ES-I3 (cell line): ENCODE measurements at regions not wholly inside any gene's neighbourhood (a gene's known extent, or its start where the extent isn't known, plus 50 kb on each side); places are given as distances from the start of the nearest gene placed in this dataset.
A peak's percentile ranks its signal among the peaks of the same experiment; 100 is the strongest.

ENCODE experiments used
- H3K36me3 ChIP-seq: 2 replicates; pipeline ENCODE4 v1.6.1; 2013; ENCODE audit warnings: mild to moderate bottlenecking, low read length, control low read depth, moderate library complexity; ENCODE audit not compliant: insufficient read depth
- H3K4me1 ChIP-seq: 2 replicates; pipeline ENCODE4 v1.6.1; 2013; ENCODE audit warnings: mild to moderate bottlenecking, control low read depth, low read length; ENCODE audit not compliant: insufficient read depth
- H3K9ac ChIP-seq: 2 replicates; pipeline ENCODE4 v1.6.1; 2013; ENCODE audit warnings: low read depth, mild to moderate bottlenecking, low read length, moderate library complexity
- H3K9me3 ChIP-seq: 2 replicates; pipeline ENCODE4 v1.6.1; 2013; ENCODE audit warnings: mild to moderate bottlenecking, low read length, moderate library complexity; ENCODE audit not compliant: control insufficient read depth, insufficient read depth

DNA sequence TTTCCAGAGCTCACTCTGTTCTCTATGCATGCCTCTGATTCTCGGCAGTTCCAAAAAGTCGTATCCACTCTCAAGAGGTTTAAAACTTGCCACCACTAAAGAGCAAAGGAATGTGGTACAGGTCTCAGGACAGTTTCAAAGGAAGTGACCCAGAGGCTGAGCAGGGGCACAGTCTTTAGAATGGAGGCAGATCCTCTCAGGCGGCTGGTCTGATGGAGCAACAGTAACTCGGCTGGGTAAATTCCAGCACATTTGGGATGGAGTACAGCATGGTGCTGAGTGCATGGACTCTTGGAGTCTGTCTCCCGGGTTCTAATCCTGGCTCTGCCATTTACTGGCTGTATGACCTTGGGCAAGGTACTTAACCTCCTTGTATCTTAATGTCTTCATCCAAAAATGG is 88.1 kb upstream of the BACH2 start:
- Histone ChIP-seq H3K9me3 (no peaks in the 10 kb centered on the region), H3K9ac (no peak overlapping the region), H3K4me1 (peaks cover 14% of the 10 kb centered on the region), H3K36me3 (no peaks in the 10 kb centered on the region)

- Histone ChIP-seq H3K9me3 (no peaks in the 10 kb centered on the region), H3K36me3 (no peaks in the 10 kb centered on the region), H3K9ac (no peak overlapping the region), H3K4me1 (peaks cover 14% of the 10 kb centered on the region)
Observed at GRCh38 chr6:90383196-90383822, 86.7 kb upstream of the BACH2 start.

- Histone ChIP-seq H3K9ac (no peak overlapping the region), H3K4me1 (peaks cover 14% of the 10 kb centered on the region), H3K36me3 (no peaks in the 10 kb centered on the region), H3K9me3 (no peaks in the 10 kb centered on the region)
Observed at GRCh38 chr6:90382760-90383159, 86.1 kb upstream of the BACH2 start.

DNA sequence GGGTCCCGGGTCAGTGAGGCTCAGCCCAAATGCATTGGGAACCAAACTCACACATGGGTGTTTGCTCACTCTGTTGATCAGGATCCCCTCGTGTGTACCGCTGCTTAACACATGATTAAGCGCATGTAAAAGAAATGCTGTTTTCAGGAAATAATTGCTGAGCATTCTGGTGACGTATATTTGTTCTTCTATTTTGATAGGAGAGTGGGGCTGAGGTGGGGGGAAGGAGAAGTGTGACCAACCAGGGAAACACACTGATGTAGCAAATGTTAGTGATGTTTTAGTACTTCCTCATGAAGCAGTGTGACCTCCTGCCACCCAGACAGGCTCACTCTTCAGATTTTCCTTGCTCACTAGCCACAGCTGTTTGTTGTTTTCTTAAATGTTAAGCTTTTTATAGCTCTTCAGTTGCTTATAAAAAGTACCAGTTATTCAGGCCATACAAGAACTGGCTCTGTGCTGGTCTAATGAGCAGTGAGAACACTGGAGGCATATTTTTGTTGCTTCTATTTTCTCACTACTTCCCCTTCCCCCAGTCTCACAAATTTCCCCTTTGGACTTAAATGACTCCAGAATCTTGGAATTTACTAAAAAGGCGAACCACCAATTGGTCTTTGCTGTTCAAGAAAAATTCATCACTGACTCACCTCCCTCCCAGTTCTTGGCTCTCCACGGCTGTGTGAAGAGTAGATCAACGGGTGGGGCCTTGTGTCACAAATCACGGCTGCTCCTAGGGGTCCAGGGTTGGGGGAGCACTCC is 79.2 kb upstream of the BACH2 start:
- Histone ChIP-seq H3K4me1 (peaks cover 5% of the 10 kb centered on the region; the same call in 1 of the 2 replicates), H3K9me3 (no peaks in the 10 kb centered on the region), H3K9ac (no peak overlapping the region), H3K36me3 (no peaks in the 10 kb centered on the region)

- no peaks in the 10 kb centered on the region for H3K9me3 ChIP-seq
- H3K4me1 ChIP-seq: peaks cover 20% of the 10 kb centered on the region
- H3K9ac ChIP-seq: no peak overlapping the region
- H3K36me3 ChIP-seq: no peaks in the 10 kb centered on the region
Observed at GRCh38 chr6:90374201-90374600, 77.6 kb upstream of the BACH2 start.

DNA sequence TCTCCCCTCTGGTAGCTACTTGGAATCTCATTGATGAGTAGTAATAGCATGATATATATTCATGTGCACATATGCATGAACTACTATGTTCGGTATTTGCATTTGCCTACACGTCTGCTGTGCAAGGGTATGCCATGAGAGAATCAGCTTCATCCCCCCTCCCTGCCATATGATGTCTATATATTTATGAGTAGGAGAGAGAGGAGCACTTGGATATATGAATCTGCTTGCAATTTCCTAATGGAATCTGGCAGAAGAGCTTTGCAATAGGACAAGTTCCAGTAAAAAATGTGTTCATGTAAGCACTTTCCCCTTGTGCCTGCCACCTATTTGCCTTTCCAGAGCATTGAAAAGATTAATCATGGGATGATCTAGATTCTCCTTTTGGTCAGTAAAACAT is 76.2 kb upstream of the BACH2 start:
- Histone ChIP-seq H3K9ac (no peak overlapping the region), H3K36me3 (no peaks in the 10 kb centered on the region), H3K9me3 (no peaks in the 10 kb centered on the region), H3K4me1 (peaks cover 28% of the 10 kb centered on the region)

DNA sequence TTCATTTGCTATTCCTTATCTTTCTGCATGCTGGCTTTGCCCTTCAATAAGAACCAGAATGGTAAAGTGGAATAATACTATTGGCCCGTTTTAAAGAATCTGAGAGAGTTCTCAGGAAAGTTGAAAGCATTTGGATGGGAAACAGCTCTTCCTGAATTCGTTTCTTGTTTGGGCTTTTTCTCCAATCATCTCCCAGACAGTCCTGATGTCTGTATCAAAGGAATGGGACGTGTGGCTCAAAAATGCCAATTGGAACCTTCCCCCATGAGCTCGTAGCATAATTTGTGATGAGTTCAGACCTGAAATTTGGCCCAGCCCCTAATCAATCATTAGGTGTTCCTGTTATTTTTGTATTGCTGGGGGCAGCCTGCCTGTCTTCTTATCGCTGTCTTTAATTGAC is 75.8 kb upstream of the BACH2 start:
- Histone ChIP-seq H3K9me3 (no peaks in the 10 kb centered on the region), H3K36me3 (no peaks in the 10 kb centered on the region), H3K4me1 (peaks cover 29% of the 10 kb centered on the region), H3K9ac (no peak overlapping the region)

DNA sequence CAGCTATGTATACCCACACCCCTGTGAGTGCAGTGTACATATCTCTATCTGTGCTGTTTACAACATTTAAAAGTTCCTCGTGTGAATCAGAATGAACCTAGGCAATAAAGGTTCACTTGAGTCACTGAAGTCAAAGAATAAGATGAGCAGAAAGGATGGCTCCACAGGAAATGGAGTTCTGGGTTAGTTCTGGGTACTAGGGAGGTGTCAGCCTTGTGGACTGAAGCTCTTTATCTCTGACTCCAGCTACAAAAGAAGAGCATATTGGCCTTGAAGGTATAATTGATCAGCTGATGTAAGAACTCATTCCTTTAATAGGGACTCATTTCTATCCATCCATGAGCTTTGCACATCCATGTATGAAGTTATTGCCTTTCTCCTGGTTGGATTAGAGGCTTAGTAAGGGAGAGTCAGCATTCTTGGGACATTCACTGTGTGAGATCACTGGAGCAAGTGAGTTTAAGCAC is 73.9 kb upstream of the BACH2 start:
- no peaks in the 10 kb centered on the region for H3K36me3 ChIP-seq
- peaks cover 29% of the 10 kb centered on the region for H3K4me1 ChIP-seq
- H3K9me3 ChIP-seq: no peaks in the 10 kb centered on the region
- H3K9ac ChIP-seq: no peak overlapping the region

- Histone ChIP-seq H3K36me3 (no peaks in the 10 kb centered on the region), H3K9me3 (no peaks in the 10 kb centered on the region), H3K9ac (no peak overlapping the region), H3K4me1 (peaks cover 31% of the 10 kb centered on the region)
Observed at GRCh38 chr6:90369651-90370050, 73.0 kb upstream of the BACH2 start.

DNA sequence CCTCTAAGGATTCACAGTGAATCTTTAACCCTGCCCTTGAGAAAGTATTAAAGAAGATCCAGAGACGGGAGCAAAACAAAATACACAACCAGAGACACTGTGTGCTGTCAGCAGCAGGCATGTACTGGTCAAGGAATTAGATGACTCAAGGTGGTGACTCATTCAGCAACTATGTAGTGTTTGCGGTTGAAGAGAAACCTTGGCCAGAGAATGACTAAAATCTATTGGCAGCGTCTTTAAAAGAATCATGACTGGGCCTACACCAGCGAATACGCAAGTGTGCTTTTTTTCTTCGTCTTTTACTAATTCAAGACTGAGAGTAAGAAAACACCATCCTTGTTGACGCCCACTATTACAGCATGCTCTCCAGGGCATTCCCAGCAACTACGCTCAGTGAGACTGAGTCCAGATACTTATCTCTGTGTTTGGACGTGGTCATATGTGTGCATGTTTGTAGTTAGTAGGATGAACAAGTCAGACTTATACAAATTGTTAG is 72.4 kb upstream of the BACH2 start:
- H3K9ac ChIP-seq: 0 out of 2 replicates have a peak overlapping the region, but pooled peaks have one; percentile 18

DNA sequence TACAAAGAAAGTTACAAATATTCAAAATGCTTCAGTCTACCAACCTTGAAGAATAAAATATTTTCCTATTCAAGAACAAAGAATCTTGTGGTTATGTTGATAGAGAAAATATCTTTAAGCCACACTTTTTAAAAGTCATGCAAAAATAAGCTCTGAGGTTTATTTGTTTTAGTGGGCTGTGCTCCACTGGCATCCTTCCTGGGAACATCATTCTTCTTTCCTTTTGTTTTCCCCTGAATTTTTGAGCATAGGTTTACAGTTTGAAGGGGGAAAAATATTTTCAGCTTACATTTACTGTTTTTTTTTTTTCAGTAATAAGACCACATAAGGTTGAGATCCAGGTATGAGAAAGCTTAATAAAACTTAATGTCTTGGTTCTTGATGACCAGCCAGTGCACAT is 72.0 kb upstream of the BACH2 start:
- peaks cover 35% of the 10 kb centered on the region for H3K4me1 ChIP-seq
- 0 out of 2 replicates have a peak overlapping the region, but pooled peaks have one; percentile 18 for H3K9ac ChIP-seq
- no peaks in the 10 kb centered on the region for H3K36me3 ChIP-seq
- no peaks in the 10 kb centered on the region for H3K9me3 ChIP-seq

More for the DNA sequence above, 72.4 kb upstream of the BACH2 start:
- H3K36me3 ChIP-seq: no peaks in the 10 kb centered on the region
- H3K9me3 ChIP-seq: no peaks in the 10 kb centered on the region
- peaks cover 35% of the 10 kb centered on the region for H3K4me1 ChIP-seq

DNA sequence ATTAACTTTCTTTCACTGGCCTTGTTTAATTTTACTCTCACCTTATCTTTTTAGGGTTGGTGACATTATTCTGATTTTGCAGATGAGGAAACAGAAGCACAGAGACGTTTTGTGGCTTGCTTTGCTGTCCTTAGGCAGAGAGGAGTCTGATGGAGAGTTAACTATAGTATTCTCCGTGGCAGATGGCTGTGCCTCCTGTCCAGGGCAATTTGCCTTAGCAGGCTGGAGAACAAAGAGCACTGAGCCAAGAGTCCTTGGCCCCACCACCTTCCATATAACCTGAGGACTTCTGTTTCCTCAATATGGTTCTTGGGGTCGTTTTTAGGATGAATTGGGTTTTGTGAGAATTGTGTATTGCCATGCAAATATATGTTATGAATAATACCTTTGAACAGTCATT is 71.4 kb upstream of the BACH2 start:
- Histone ChIP-seq H3K36me3 (no peaks in the 10 kb centered on the region), H3K9ac (no peak overlapping the region), H3K4me1 (peaks cover 35% of the 10 kb centered on the region), H3K9me3 (no peaks in the 10 kb centered on the region)

DNA sequence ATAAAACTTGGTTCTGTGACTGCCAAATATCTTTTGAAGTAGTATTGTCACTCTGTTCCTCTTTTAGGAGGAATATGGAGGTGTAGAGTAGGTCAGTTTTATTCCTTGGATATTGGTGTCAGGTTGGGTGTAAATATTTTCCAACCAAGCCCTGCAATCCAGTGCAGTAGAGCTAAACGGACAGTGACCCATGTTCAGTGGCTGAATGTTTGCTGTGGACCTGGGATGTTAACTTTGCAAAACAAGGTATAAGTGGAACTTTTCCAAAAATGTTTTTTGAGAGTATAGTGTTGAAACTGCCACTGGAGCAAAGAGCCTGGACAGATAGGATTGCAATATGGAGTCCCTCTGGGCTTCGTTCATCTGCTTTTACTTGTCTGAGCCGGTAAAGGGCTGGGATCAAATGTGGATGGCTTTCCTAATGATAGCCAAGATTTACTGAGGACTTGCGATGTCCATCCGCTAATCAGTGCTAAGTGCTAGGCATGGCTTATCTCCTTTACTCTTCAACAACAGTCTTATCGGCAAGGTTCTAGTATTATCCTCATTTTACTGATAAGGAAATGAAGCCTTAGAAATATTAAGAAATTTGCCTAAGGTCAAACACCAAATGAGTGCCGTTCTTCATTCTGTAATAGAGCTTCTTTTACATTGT is 69.0 kb upstream of the BACH2 start:
- Histone ChIP-seq H3K9ac (no peak overlapping the region), H3K9me3 (no peaks in the 10 kb centered on the region), H3K36me3 (no peaks in the 10 kb centered on the region), H3K4me1 (peaks cover 30% of the 10 kb centered on the region)

GRCh38 chr6:90365002-90365401 is 68.4 kb upstream of the BACH2 start:
- Histone ChIP-seq H3K36me3 (no peaks in the 10 kb centered on the region), H3K9ac (no peak overlapping the region), H3K9me3 (no peaks in the 10 kb centered on the region), H3K4me1 (peaks cover 24% of the 10 kb centered on the region)
